ENCODE measurements at regions not wholly inside any gene's neighbourhood (a gene's known extent, or its start where the extent isn't known, plus 50 kb on each side); places are given as distances from the start of the nearest gene placed in this dataset.

GRCh38 chr3:157667493-157667892 is 164.3 kb upstream of the VEPH1 start:
- no peak for TF ChIP-seq FOXP2 (optimal IDR thresholded peaks at IDR 0.05; ENCODE audit: borderline replicate concordance, extremely low read depth, extremely low read length, insufficient read depth)
- TF ChIP-seq TAF1 (IDR thresholded peaks at IDR 0.05; ENCODE audit: borderline replicate concordance, insufficient read depth, low read length), result no peak
- TF ChIP-seq REST (IDR thresholded peaks at IDR 0.05; ENCODE audit: insufficient read depth in 1 of 2, low read depth in 2 of 2, low read length in 2 of 2), result no peak
- no peak for TF ChIP-seq POLR2AphosphoS5 (IDR thresholded peaks at IDR 0.05; ENCODE audit: low read depth, low read length)
- TF ChIP-seq SIN3A (IDR thresholded peaks at IDR 0.05; ENCODE audit: borderline replicate concordance, insufficient read depth, low read length), result no peak

- no peak for TF ChIP-seq POLR2AphosphoS5 (IDR thresholded peaks at IDR 0.05; ENCODE audit: low read depth, low read length)
These were observed 159.0 kb upstream of the VEPH1 start for GRCh38 chr3:157662171-157662570.

GRCh38 chr3:157660847-157661246 is 157.6 kb upstream of the VEPH1 start:
- TF ChIP-seq FOXP2 (optimal IDR thresholded peaks at IDR 0.05; ENCODE audit: borderline replicate concordance, extremely low read depth, extremely low read length, insufficient read depth), result no peak

- TF ChIP-seq SIN3A (IDR thresholded peaks at IDR 0.05; ENCODE audit: borderline replicate concordance, insufficient read depth, low read length) (no peak), FOXP2 (optimal IDR thresholded peaks at IDR 0.05; ENCODE audit: borderline replicate concordance, extremely low read depth, extremely low read length, insufficient read depth) (no peak), REST (IDR thresholded peaks at IDR 0.05; ENCODE audit: insufficient read depth in 1 of 2, low read depth in 2 of 2, low read length in 2 of 2) (no peak), POLR2AphosphoS5 (IDR thresholded peaks at IDR 0.05; ENCODE audit: low read depth, low read length) (no peak), TAF1 (IDR thresholded peaks at IDR 0.05; ENCODE audit: borderline replicate concordance, insufficient read depth, low read length) (no peak)
These were observed 149.2 kb upstream of the VEPH1 start for GRCh38 chr3:157652366-157652765.

GRCh38 chr3:157650699-157651098 is 147.5 kb upstream of the VEPH1 start:
- TF ChIP-seq TAF1 (IDR thresholded peaks at IDR 0.05; ENCODE audit: borderline replicate concordance, insufficient read depth, low read length) (no peak), REST (IDR thresholded peaks at IDR 0.05; ENCODE audit: insufficient read depth in 1 of 2, low read depth in 2 of 2, low read length in 2 of 2) (no peak), SIN3A (IDR thresholded peaks at IDR 0.05; ENCODE audit: borderline replicate concordance, insufficient read depth, low read length) (no peak)

- TF ChIP-seq TAF1 (IDR thresholded peaks at IDR 0.05; ENCODE audit: borderline replicate concordance, insufficient read depth, low read length), result no peak
- TF ChIP-seq FOXP2 (optimal IDR thresholded peaks at IDR 0.05; ENCODE audit: borderline replicate concordance, extremely low read depth, extremely low read length, insufficient read depth), result no peak
- no peak for TF ChIP-seq SIN3A (IDR thresholded peaks at IDR 0.05; ENCODE audit: borderline replicate concordance, insufficient read depth, low read length)
- no peak for TF ChIP-seq POLR2AphosphoS5 (IDR thresholded peaks at IDR 0.05; ENCODE audit: low read depth, low read length)
- TF ChIP-seq REST (IDR thresholded peaks at IDR 0.05; ENCODE audit: insufficient read depth in 1 of 2, low read depth in 2 of 2, low read length in 2 of 2), result no peak
These were observed 147.0 kb upstream of the VEPH1 start for GRCh38 chr3:157650172-157650571.
